Erythroblast (primary cell): ENCODE measurements at regions not wholly inside any gene's neighbourhood (a gene's known extent, or its start where the extent isn't known, plus 50 kb on each side); places are given as distances from the start of the nearest gene placed in this dataset.
A peak's percentile ranks its signal among the peaks of the same experiment; 100 is the strongest.

Experiments
- DNase-seq, 2 experiments: peaks; one replicate each; lab custom pipeline; 2025; lab: John Stamatoyannopoulos, UW
- GATA1 ChIP-seq: IDR thresholded peaks from 2 replicates; pipeline ENCODE4 v1.6.1; 2011; ENCODE audit warnings: low read depth, mild to moderate bottlenecking, control low read depth, low read length, moderate library complexity
- POLR2A ChIP-seq: IDR thresholded peaks from 2 replicates; pipeline ENCODE4 v1.6.1; 2011; ENCODE audit warnings: mild to moderate bottlenecking, low read length

GRCh38 chr3:43198301-43198700 lies 88.0 kb upstream of the SNRK start:
- no peak for DNase-seq
- no peak for TF ChIP-seq GATA1
- no peak for TF ChIP-seq POLR2A

GRCh38 chr3:43197181-43197580 lies 89.2 kb upstream of the SNRK start:
- TF ChIP-seq POLR2A: no peak
- no peak for TF ChIP-seq GATA1

GRCh38 chr3:43196721-43197120 lies 89.6 kb upstream of the SNRK start:
- TF ChIP-seq GATA1 (no peak), POLR2A (no peak)
- no peak for DNase-seq

More at GRCh38 chr3:43197181-43197580, 89.2 kb upstream of the SNRK start:
- DNase-seq: no peak

- TF ChIP-seq POLR2A (no peak), GATA1 (no peak)
Measured at GRCh38 chr3:43195115-43195498, 89.2 kb upstream of the POMGNT2 start.

GRCh38 chr3:43194490-43195114 lies 88.7 kb upstream of the POMGNT2 start:
- DNase-seq: no peak

More at GRCh38 chr3:43195115-43195498, 89.2 kb upstream of the POMGNT2 start:
- DNase-seq: no peak

GRCh38 chr3:43194069-43194468 lies 88.2 kb upstream of the POMGNT2 start:
- TF ChIP-seq GATA1: no peak
- DNase-seq: no peak

More at GRCh38 chr3:43194490-43195114, 88.7 kb upstream of the POMGNT2 start:
- TF ChIP-seq GATA1 (no peak), POLR2A (no peak)

GRCh38 chr3:43192028-43192427 lies 86.1 kb upstream of the POMGNT2 start:
- TF ChIP-seq GATA1: no peak
- no peak for DNase-seq

GRCh38 chr3:43191116-43191515 lies 85.2 kb upstream of the POMGNT2 start:
- TF ChIP-seq GATA1 (no peak), POLR2A (no peak)
- no peak for DNase-seq

- no peak for DNase-seq
Measured at GRCh38 chr3:43190670-43191069, 84.8 kb upstream of the POMGNT2 start.

GRCh38 chr3:43187836-43188479 lies 82.1 kb upstream of the POMGNT2 start:
- TF ChIP-seq GATA1 (no peak), POLR2A (no peak)
- no peak for DNase-seq

More at GRCh38 chr3:43190670-43191069, 84.8 kb upstream of the POMGNT2 start:
- TF ChIP-seq POLR2A: no peak
- TF ChIP-seq GATA1: no peak

- DNase-seq: peak in 1 of 2 experiments; percentile 18
- TF ChIP-seq POLR2A (no peak), GATA1 (no peak)
Measured at GRCh38 chr3:43185983-43186314, 80.1 kb upstream of the POMGNT2 start.

GRCh38 chr3:43185274-43185982 lies 79.5 kb upstream of the POMGNT2 start:
- no peak for DNase-seq
- TF ChIP-seq GATA1 (no peak), POLR2A (no peak)

GRCh38 chr3:43183456-43183855 lies 77.6 kb upstream of the POMGNT2 start:
- DNase-seq: no peak
- no peak for TF ChIP-seq GATA1
- TF ChIP-seq POLR2A: no peak

GRCh38 chr3:43181202-43181821 lies 75.4 kb upstream of the POMGNT2 start:
- no peak for DNase-seq
- no peak for TF ChIP-seq POLR2A
- no peak for TF ChIP-seq GATA1

GRCh38 chr3:43180694-43181093 lies 74.8 kb upstream of the POMGNT2 start:
- no peak for DNase-seq

More at GRCh38 chr3:43180694-43181093, 74.8 kb upstream of the POMGNT2 start:
- no peak for TF ChIP-seq POLR2A
- no peak for TF ChIP-seq GATA1
